Activated CD8-positive, alpha-beta T cell treated with anti-CD3 and anti-CD28 coated beads for 36 hours (primary cell): ENCODE measurements at regions not wholly inside any gene's neighbourhood (a gene's known extent, or its start where the extent isn't known, plus 50 kb on each side); places are given as distances from the start of the nearest gene placed in this dataset.

Experiments
- ATAC-seq: fragments of 200-7000 bp; cut with Tn5 transposase; one replicate; pipeline ENCODE4 v1.10.0; 2021; ENCODE audit warnings: mild to moderate bottlenecking, moderate library complexity
- CTCF ChIA-PET: fragments of 350-600 bp; sonication (Branson Sonifier 250); formaldehyde crosslinking; loops from one replicate; lab custom pipeline; 2021; ENCODE audit warnings: antibody characterized with exemption; lab: Charles Lee
- POLR2A ChIA-PET: fragments of 350-600 bp; sonication (Branson Sonifier 250); formaldehyde crosslinking; loops from one replicate; lab custom pipeline; 2021; ENCODE audit warnings: antibody characterized with exemption; lab: Charles Lee
- DNase-seq: peaks from one replicate; pipeline ENCODE4 v3.0.0-alpha.2; 2020
- H3K27ac Mint-ChIP-seq: one replicate; pipeline ENCODE4 v1.8.0; 2021; ENCODE audit warnings: mild to moderate bottlenecking, mixed read lengths
- H3K27me3 Mint-ChIP-seq: one replicate; pipeline ENCODE4 v1.8.0; 2021; ENCODE audit warnings: mixed read lengths
- H3K36me3 Mint-ChIP-seq: one replicate; pipeline ENCODE4 v1.8.0; 2021; ENCODE audit warnings: low read depth, mixed read lengths
- H3K4me1 Mint-ChIP-seq: one replicate; pipeline ENCODE4 v1.8.0; 2021; ENCODE audit warnings: low read depth, mixed read lengths
- H3K4me3 Mint-ChIP-seq: one replicate; pipeline ENCODE4 v1.8.0; 2021; ENCODE audit warnings: mild to moderate bottlenecking, moderate library complexity, mixed read lengths
- H3K9me3 Mint-ChIP-seq: one replicate; pipeline ENCODE4 v1.8.0; 2021; ENCODE audit warnings: mixed read lengths
- intact Hi-C: fragments of 100-400 bp; cut with micrococcal nuclease; formaldehyde crosslinking; loops from one replicate; pipeline ENCODE4 v1.10.0; 2022
- TF ChIP-seq, protein P1 (sequence below): fragments of 200-600 bp; IDR thresholded peaks from one replicate; pipeline ENCODE4 v1.8.0; 2022; ENCODE audit warnings: antibody characterized with exemption, mild to moderate bottlenecking

GRCh38 chr10:90193240-90193985 lies 492.0 kb downstream of the KIF20B start:
- Mint-ChIP-seq H3K36me3 (no peaks in the 10 kb centered on the region), H3K4me1 (no peaks in the 10 kb centered on the region), H3K27ac (no peak overlapping the region), H3K27me3 (no peaks in the 10 kb centered on the region), H3K4me3 (no peak overlapping the region), H3K9me3 (no peaks in the 10 kb centered on the region)
- POLR2A ChIA-PET, result no interaction called here
- DNase-seq (no peak), ATAC-seq (no peak)
- CTCF ChIA-PET, result no interaction called here
- intact Hi-C loops, result no loop called here
- TF ChIP-seq, protein P1, sequence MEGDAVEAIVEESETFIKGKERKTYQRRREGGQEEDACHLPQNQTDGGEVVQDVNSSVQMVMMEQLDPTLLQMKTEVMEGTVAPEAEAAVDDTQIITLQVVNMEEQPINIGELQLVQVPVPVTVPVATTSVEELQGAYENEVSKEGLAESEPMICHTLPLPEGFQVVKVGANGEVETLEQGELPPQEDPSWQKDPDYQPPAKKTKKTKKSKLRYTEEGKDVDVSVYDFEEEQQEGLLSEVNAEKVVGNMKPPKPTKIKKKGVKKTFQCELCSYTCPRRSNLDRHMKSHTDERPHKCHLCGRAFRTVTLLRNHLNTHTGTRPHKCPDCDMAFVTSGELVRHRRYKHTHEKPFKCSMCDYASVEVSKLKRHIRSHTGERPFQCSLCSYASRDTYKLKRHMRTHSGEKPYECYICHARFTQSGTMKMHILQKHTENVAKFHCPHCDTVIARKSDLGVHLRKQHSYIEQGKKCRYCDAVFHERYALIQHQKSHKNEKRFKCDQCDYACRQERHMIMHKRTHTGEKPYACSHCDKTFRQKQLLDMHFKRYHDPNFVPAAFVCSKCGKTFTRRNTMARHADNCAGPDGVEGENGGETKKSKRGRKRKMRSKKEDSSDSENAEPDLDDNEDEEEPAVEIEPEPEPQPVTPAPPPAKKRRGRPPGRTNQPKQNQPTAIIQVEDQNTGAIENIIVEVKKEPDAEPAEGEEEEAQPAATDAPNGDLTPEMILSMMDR, result no peak

- no peak overlapping the region for H3K4me3 Mint-ChIP-seq
- POLR2A ChIA-PET, result no interaction called here
- intact Hi-C loops, result no loop called here
- CTCF ChIA-PET, result no interaction called here
- H3K36me3 Mint-ChIP-seq, result no peaks in the 10 kb centered on the region
- no peaks in the 10 kb centered on the region for H3K9me3 Mint-ChIP-seq
- DNase-seq, result no peak
- no peak overlapping the region for H3K27ac Mint-ChIP-seq
- no peak for ATAC-seq
- H3K27me3 Mint-ChIP-seq, result no peaks in the 10 kb centered on the region
- H3K4me1 Mint-ChIP-seq, result no peaks in the 10 kb centered on the region
- TF ChIP-seq, protein P1, result no peak
Observed at GRCh38 chr10:90195288-90195840, 494.0 kb downstream of the KIF20B start.

GRCh38 chr10:90197766-90198165 lies 496.4 kb downstream of the KIF20B start:
- intact Hi-C loops, result no loop called here
- Mint-ChIP-seq H3K36me3 (no peaks in the 10 kb centered on the region), H3K27ac (no peak overlapping the region), H3K4me3 (no peak overlapping the region), H3K9me3 (no peaks in the 10 kb centered on the region), H3K4me1 (no peaks in the 10 kb centered on the region), H3K27me3 (no peaks in the 10 kb centered on the region)
- TF ChIP-seq, protein P1, result no peak
- DNase-seq (no peak), ATAC-seq (no peak)
- ChIA-PET POLR2A (no interaction called here), CTCF (no interaction called here)

- intact Hi-C loops, result no loop called here
- TF ChIP-seq, protein P1, result no peak
- CTCF ChIA-PET, result no interaction called here
Observed at GRCh38 chr10:90199093-90199492, 497.7 kb downstream of the KIF20B start.

DNA sequence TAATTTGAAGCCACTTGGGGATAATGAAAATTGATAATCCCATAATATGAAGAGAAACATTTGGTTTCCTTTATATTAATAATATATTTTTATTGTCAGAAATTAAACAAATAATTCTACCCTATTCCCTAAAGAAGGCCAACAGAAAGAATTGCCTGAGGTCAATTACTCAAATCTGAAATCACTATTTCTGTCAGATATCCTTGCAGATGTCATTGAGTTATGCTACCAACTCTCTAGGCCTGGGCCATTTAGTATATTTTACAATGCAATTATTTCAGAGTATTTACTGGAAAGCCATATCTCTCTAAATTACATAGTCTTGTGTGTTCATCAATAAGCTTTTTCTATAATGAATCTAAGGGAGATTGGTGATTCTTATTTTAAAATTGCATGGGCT lies 498.1 kb downstream of the KIF20B start:
- Mint-ChIP-seq H3K27me3 (peaks cover 2% of the 10 kb centered on the region), H3K4me1 (no peaks in the 10 kb centered on the region), H3K9me3 (no peaks in the 10 kb centered on the region), H3K36me3 (no peaks in the 10 kb centered on the region), H3K27ac (no peak overlapping the region), H3K4me3 (no peak overlapping the region)
- CTCF ChIA-PET, result no interaction called here
- TF ChIP-seq, protein P1, result no peak
- DNase-seq (no peak), ATAC-seq (no peak)
- POLR2A ChIA-PET, result no interaction called here
- intact Hi-C loops, result no loop called here

More at GRCh38 chr10:90199093-90199492, 497.7 kb downstream of the KIF20B start:
- Mint-ChIP-seq H3K4me3 (no peak overlapping the region), H3K36me3 (no peaks in the 10 kb centered on the region), H3K27ac (no peak overlapping the region), H3K4me1 (no peaks in the 10 kb centered on the region), H3K9me3 (no peaks in the 10 kb centered on the region), H3K27me3 (no peaks in the 10 kb centered on the region)
- DNase-seq, result no peak
- ATAC-seq, result no peak
- POLR2A ChIA-PET, result no interaction called here
